NCI-H2029 treated with DMSO at 0.1 percent for 48 hours (cell line): ENCODE measurements at regions not wholly inside any gene's neighbourhood (a gene's known extent, or its start where the extent isn't known, plus 50 kb on each side); places are given as distances from the start of the nearest gene placed in this dataset.
"Not testable (repeated sequence)": the region's sequence is repeated elsewhere in the genome, so short reads cannot be mapped to it uniquely, and the experiment has no call there.

Source experiments
- DNase-seq: peaks from one replicate; lab custom pipeline; 2025; lab: John Stamatoyannopoulos, UW

GRCh38 chr4:132683957-132684356 is 465.1 kb upstream of the PCDH10 start:
- no peak for DNase-seq

- DNase-seq = no peak
Observed at GRCh38 chr4:132691026-132691425, 458.1 kb upstream of the PCDH10 start.

DNA sequence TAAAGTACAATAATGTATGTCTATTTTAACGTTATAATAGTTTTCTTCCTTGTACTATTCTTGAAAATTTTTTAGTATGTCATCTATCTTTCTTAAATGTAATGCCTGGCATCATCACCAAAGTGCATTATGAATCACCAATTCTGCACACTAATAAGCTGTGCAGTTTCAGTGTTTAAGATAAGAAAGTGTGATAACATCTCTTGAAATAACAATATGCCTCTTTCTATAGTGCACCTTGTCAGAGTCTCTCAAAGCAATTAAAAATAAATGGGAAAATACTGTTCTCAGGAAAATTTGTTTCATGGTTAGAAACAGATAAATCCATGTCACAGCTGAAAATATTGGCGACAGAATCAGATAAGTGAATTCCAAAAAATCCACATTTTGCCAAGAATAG is 457.4 kb upstream of the PCDH10 start:
- DNase-seq = no peak

- DNase-seq = no peak
Observed at GRCh38 chr4:132694775-132695174, 454.3 kb upstream of the PCDH10 start.

DNA sequence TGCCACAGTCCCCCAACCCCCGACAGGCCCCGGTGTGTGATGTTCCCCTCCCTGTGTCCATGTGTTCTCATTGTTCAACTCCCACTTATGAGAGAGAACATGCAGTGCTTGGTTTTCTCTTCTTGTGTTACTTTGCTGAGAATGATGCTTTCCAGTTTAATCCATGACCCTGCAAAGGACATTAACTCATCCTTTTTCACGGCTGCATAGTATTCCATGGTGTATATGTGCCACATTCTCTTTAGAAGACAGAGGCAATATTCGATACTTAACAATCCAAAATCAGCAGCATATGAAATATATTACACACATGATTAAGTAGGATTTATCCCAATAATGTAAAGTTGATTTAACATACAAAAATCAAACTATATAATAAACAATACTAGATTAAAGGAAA is 451.6 kb upstream of the PCDH10 start:
- not testable (repeated sequence) for DNase-seq

- no peak for DNase-seq
Observed at GRCh38 chr4:132707955-132708354, 441.1 kb upstream of the PCDH10 start.

DNA sequence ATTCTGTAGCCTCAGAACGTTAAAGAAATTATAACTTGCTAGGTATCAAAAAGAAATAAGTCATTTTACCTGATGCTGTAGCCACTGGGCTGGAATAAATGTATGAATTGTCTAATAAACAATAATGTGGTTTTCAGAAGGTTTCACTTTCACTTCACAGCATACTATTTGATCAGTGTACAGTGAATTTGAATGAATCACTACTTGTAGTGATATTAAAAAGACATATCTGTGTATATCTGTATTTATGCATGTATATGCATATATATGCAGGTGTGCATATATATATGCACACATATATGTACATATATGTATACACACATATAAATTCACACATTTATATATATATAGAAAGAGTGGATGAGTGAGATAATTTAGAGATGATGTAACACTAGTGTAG is 440.0 kb upstream of the PCDH10 start:
- DNase-seq = no peak

DNA sequence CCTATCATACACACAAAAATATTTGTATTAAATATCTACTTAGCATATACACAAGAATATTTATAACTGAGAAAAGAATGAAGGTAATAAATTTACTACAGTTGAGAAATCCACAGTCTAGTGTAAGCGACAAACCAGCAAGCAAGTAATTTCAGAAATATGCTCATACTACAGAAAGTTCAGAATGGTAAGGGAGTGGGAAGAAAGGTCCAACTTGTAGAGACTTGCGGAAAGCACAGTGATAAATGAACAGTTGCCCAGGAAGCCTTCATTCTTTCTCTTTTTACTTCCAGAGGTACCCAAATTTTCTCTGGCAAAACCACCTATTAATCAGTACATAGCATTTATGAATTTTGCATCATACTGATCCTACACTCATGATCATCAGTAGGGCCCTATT is 438.1 kb upstream of the PCDH10 start:
- no peak for DNase-seq

GRCh38 chr4:132737344-132737743 is 411.8 kb upstream of the PCDH10 start:
- DNase-seq = no peak

- no peak for DNase-seq
Observed at GRCh38 chr4:132759199-132759780, 389.8 kb upstream of the PCDH10 start.

DNA sequence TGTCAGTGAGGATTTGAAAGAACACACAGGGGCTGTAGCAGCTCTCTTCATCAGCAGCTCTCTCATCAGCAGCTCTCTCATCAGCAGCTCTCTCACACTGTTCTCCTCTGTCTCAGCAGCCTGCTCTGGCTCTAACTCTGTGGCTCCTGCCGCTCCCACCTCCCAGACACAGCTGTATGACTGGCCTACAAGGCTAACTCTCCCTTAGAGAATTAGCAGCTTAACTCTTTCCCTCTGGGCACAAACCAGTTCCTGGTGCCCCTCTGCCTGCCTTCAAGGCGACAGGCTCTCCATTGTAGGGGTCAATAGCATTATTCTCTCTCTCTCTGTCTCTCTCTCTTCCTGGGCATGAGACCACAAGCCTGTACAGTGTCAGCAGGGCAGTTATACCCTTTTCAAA is 385.6 kb upstream of the PCDH10 start:
- no peak for DNase-seq

DNA sequence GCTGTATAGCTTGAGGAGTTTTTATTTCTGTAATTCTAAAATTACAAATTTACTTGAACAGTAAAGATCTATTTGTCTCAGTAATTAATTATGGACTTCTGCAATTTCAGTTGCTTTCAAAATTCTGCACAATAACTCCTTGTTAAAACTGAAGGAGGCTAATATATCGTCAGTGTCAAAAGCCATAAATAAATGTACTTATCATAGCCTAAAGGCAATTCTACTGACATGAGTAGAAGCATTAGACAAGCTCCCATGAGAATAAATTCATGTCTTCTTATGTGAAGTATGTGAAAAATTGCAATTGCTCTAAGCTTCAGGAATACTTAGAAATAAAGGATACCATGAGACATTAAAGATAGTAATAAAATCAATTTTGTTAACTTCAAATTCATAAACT is 381.2 kb upstream of the PCDH10 start:
- DNase-seq = no peak

- DNase-seq = no peak
Observed at GRCh38 chr4:132770776-132771175, 378.3 kb upstream of the PCDH10 start.

- no peak for DNase-seq
Observed at GRCh38 chr4:132792310-132792709, 356.8 kb upstream of the PCDH10 start.

DNA sequence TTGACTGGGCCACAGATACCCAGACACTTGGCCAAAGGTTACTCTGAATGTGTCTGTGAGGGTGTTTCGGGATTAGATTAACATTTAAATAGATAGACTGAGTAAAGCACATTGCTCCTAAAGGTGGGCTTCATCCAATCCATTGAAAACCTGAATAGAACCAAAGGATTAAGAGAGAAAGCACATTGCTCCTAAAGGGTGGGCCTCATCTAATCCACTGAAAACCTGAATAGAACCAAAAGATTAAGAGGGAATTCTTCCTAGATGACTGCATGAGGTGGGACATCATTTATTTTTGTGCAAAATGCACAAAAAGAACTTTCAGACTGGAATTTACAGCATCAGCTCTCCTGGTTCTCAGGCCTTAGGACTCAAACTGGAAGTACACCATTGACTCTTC is 351.2 kb upstream of the PCDH10 start:
- DNase-seq = no peak

DNA sequence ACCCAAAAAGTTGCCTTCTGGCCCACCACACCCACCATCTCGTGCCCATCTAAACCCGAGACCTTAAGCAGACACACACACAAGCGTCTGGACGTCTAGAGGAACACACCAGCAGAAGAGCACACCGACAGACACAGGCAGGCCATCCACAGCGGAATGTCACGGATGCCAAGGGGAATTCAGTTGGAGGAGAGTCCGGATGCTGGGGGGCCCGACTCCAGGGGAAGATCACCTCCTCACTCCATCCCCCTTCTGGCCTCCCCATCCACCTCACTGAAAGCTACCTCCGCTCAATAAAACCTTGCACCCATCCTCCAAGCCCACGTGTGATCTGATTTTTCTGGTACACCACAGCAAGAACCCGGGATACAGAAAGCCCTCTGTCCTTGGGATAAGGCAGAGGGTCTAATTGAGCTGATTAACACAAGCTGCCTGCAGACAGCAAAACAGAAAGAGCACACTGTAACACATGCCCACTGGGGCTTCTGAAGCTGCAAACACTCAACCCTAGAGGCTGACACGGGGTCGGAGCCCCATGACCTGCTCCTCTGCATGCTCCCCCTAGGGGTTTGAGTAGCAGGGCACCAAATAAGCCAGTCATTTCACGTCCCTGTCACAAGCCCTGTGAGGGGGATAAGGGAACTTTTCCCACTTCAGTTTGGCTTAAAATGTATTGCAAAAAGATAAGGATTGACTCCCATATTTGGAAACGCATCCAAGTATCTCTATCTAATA is 339.6 kb upstream of the PCDH10 start:
- DNase-seq = no peak

DNA sequence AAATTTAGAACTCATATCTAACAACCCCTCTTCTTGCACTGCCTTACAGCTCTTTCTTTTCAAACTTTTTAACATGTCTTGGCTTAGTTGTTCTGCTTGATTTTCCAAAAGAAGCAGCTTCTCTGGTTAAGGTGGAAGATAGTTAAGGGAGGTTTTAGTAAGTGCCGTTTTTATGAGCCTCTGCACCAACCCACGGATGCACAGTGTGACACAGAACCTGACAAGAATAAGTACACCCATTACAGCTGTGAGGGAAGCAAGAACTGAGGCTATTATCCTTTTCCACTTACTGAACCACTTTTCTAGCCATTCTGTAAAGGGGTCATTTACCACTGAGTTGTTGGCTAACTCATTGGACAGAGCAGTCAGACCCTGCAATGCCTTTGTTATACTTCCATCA is 336.0 kb upstream of the PCDH10 start:
- DNase-seq = not testable (repeated sequence)

DNA sequence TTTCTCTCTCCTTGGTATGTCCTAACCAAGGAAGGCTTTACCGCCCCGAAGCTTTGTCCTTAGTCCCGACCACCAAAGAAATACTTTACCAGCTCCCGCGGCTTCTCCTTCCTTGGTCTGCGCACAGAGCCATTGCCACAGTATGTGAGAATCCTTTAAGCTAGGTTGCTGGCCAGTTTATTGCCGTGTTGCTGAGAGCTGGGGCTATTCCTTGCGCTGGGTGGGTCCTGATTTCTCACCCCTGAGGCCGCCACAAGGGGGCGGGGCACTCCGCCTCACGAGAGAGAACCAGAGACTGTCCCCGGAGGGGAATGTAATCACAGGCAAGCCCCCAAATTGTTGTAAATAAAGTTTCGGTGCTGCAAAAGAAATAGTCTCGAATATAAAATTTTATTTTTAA is 331.0 kb upstream of the PCDH10 start:
- peak; percentile 48 for DNase-seq

GRCh38 chr4:132823419-132823818 is 325.7 kb upstream of the PCDH10 start:
- no peak for DNase-seq

- DNase-seq = no peak
Observed at GRCh38 chr4:132824761-132825160, 324.3 kb upstream of the PCDH10 start.

DNA sequence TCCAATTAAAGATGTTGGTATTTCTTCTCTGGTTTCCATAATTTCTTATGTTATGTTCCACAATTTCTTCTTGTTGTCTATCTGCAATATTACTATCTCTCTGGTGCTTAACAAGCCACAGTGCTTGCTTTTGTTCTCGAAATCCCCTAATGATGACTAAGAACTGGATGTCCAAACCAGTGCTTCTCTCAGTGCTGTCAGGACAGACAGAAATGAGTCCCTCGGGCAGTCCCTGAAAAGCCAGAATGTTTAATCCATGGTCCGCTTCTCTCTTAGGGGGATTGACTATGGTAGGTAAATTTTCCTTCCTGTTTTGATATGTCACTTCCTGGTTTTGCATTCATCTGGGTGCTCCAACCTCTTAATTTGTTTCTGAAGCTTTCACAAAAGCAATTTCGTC is 321.6 kb upstream of the PCDH10 start:
- no peak for DNase-seq

GRCh38 chr4:132838244-132838643 is 310.9 kb upstream of the PCDH10 start:
- DNase-seq = no peak

DNA sequence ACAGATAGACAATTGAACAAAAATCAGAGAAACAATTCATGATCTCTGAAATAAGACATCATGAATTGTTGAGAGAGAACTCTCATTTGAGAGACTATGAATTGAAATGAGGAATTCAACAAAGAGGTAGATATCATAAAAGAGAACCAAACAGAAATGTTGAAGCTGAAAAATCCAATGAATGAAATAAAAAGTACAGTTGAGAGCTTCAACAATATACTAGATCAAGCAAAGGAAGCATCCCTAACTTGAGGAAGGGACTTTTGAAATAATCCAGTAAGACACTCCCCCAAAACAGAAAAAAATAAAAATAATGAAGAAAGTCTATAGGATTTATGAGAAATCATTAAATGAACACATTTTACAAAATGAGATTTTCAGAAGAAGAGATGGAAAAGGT is 310.0 kb upstream of the PCDH10 start:
- DNase-seq = no peak

GRCh38 chr4:132859929-132860328 is 289.2 kb upstream of the PCDH10 start:
- no peak for DNase-seq
